Peyer's patch (tissue), 4 donors: ENCODE measurements at regions not wholly inside any gene's neighbourhood (a gene's known extent, or its start where the extent isn't known, plus 50 kb on each side); places are given as distances from the start of the nearest gene placed in this dataset.

Experiments
- POLR2A ChIP-seq, 2 donors: fragments of 450-650 bp; IDR thresholded peaks; one replicate each; pipeline ENCODE4 v1.5.1; 2017; ENCODE audit warnings: antibody characterized with exemption in 2 of 2, mild to moderate bottlenecking in 2 of 2, moderate library complexity in 2 of 2
- TF ChIP-seq, protein P1 (sequence below), 6 experiments: fragments of 450-650 bp in 4 of 6; fragments of 200-600 bp in 2 of 6; sonication (generic) in 1 of 6; IDR thresholded peaks; one replicate each; pipeline ENCODE4 v1.5.1; 2017 to 2019; ENCODE audit warnings: antibody characterized with exemption in 6 of 6, mild to moderate bottlenecking in 3 of 6, moderate library complexity in 1 of 6

DNA sequence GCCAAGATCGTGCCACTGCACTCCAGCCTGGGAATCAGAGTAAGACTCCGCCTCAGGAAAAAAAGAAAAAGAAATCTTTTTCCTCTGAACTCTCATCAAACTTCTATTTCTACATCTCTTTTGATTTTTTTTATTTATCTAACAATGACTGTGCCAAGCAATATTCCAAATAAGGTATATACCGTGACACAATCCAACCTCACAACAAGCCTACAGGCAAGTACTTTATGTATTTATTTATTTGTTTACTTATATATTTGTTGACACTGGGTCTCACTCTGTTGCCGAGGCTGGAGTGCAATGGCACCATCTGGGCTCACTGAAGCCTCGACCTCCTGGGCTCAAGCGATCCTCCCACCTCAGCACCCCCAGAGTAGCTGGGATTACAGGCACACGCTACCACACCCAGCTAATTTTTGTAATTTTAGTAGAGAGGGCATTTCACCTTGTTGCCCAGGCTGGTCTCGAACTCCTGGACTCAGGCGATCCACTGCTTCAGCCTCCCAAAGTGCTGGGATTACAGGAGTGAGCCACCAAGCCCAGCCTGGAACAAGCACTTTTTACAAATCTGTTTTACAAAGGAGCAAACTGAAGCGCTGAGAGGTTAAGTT is 94.9 kb upstream of the CHD2 start:
- TF ChIP-seq, protein P1, sequence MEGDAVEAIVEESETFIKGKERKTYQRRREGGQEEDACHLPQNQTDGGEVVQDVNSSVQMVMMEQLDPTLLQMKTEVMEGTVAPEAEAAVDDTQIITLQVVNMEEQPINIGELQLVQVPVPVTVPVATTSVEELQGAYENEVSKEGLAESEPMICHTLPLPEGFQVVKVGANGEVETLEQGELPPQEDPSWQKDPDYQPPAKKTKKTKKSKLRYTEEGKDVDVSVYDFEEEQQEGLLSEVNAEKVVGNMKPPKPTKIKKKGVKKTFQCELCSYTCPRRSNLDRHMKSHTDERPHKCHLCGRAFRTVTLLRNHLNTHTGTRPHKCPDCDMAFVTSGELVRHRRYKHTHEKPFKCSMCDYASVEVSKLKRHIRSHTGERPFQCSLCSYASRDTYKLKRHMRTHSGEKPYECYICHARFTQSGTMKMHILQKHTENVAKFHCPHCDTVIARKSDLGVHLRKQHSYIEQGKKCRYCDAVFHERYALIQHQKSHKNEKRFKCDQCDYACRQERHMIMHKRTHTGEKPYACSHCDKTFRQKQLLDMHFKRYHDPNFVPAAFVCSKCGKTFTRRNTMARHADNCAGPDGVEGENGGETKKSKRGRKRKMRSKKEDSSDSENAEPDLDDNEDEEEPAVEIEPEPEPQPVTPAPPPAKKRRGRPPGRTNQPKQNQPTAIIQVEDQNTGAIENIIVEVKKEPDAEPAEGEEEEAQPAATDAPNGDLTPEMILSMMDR (IDR thresholded peaks at IDR 0.05), result no peak
- no peak for TF ChIP-seq POLR2A (IDR thresholded peaks at IDR 0.05)
